PC-9 (cell line): ENCODE measurements at regions not wholly inside any gene's neighbourhood (a gene's known extent, or its start where the extent isn't known, plus 50 kb on each side); places are given as distances from the start of the nearest gene placed in this dataset.
A peak's percentile ranks its signal among the peaks of the same experiment; 100 is the strongest.

Experiments
- BruUV-seq: library from RNA; stranded (reverse); fragments of 400-500 nt; replicated peaks from 2 replicates; lab custom pipeline; 2021; lab: Mats Ljungman, UMichigan
- CTCF ChIA-PET: fragments of 300-600 bp; sonication (Branson Sonifier 250); formaldehyde crosslinking; loops from one replicate; lab custom pipeline; 2022; ENCODE audit warnings: antibody characterized with exemption; lab: Charles Lee
- POLR2A ChIA-PET: fragments of 300-600 bp; sonication (Branson Sonifier 250); formaldehyde crosslinking; loops from one replicate; lab custom pipeline; 2022; ENCODE audit warnings: antibody characterized with exemption; ENCODE audit not compliant: unreplicated experiment; lab: Charles Lee
- DNase-seq, 2 experiments: peaks; one replicate each; pipeline versions ENCODE4 v3.0.0 to v3.0.0-alpha.2; 2015 to 2022; ENCODE audit warnings: mixed read lengths in 1 of 2
- H2AFZ ChIP-seq: fragments of 200-600 bp; sonication (generic); 2 replicates; pipeline ENCODE4 v1.8.1; 2017; ENCODE audit warnings: antibody characterized with exemption
- H3F3A ChIP-seq: fragments of 200-600 bp; sonication (generic); 2 replicates; pipeline ENCODE4 v1.8.1; 2017; ENCODE audit warnings: antibody characterized with exemption, mild to moderate bottlenecking, low read depth; ENCODE audit not compliant: insufficient read depth
- H3K27ac ChIP-seq: fragments of 200-600 bp; sonication (generic); 2 replicates; pipeline ENCODE4 v1.6.1; 2016; ENCODE audit warnings: mixed run types
- H3K27me3 ChIP-seq: fragments of 200-600 bp; sonication (generic); 2 replicates; pipeline ENCODE4 v1.6.1; 2016; ENCODE audit warnings: low read depth, mixed run types; ENCODE audit not compliant: insufficient read depth
- H3K36me3 ChIP-seq: fragments of 200-600 bp; sonication (generic); 2 replicates; pipeline ENCODE4 v1.6.1; 2016; ENCODE audit warnings: low read depth, mixed run types
- H3K4me1 ChIP-seq: fragments of 200-600 bp; sonication (generic); replicated peaks from 2 replicates; pipeline ENCODE4 v1.6.1; 2016; ENCODE audit warnings: mixed run types; ENCODE audit not compliant: insufficient read depth
- H3K4me2 ChIP-seq: fragments of 200-600 bp; sonication (generic); 2 replicates; pipeline ENCODE4 v1.6.1; 2017; ENCODE audit warnings: mixed run types
- H3K4me3 ChIP-seq: fragments of 200-600 bp; sonication (generic); 2 replicates; pipeline ENCODE4 v1.6.1; 2016; ENCODE audit warnings: mixed run types
- H3K79me2 ChIP-seq: fragments of 200-600 bp; sonication (generic); 2 replicates; pipeline ENCODE4 v1.6.1; 2017; ENCODE audit warnings: low read depth, mixed run types
- H3K9me2 ChIP-seq: fragments of 200-600 bp; sonication (generic); 2 replicates; pipeline ENCODE4 v1.8.1; 2017; ENCODE audit warnings: mild to moderate bottlenecking; ENCODE audit not compliant: insufficient read depth
- H3K9me3 ChIP-seq: fragments of 200-600 bp; sonication (generic); 2 replicates; pipeline ENCODE4 v1.8.1; 2016; ENCODE audit warnings: low read depth; ENCODE audit not compliant: insufficient read depth
- H4K20me1 ChIP-seq: fragments of 200-600 bp; sonication (generic); 2 replicates; pipeline ENCODE4 v1.8.1; 2017; ENCODE audit not compliant: insufficient read depth
- CTCF ChIP-seq: fragments of 200-600 bp; sonication (generic); conservative IDR thresholded peaks from 2 replicates; pipeline ENCODE4 v1.6.1; 2017; ENCODE audit warnings: mixed run types, antibody characterized with exemption, mild to moderate bottlenecking, moderate library complexity
- EZH2 ChIP-seq: fragments of 200-600 bp; sonication (generic); IDR thresholded peaks from 2 replicates; pipeline ENCODE4 v1.8.0; 2017; ENCODE audit warnings: antibody characterized with exemption, low read depth
- intact Hi-C: fragments of 100-400 bp; cut with micrococcal nuclease; formaldehyde crosslinking; loops from one replicate; pipeline ENCODE4 v1.10.0; 2022; ENCODE audit not compliant: unreplicated experiment

DNA sequence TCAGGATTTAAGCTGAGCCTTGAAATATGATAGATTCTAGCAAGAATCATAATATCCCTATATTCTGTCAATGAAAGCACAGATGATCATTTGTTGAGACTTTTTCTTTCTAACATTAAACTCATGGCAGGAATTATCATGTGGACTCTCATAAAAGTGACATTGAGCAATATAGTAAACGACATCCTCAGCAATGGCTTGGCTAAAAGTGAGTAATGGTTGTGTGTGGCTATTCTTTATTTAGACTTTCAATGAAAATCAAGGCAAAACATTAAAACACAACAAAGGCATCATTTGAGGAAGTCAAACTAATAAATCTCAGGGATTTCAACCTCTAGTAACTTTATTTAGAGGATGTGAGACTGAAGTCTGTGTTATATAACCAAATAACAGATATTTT, 257.8 kb upstream of the ADGRL4 start:
- Histone ChIP-seq H3F3A (no peaks in the 10 kb centered on the region), H3K9me2 (no peaks in the 10 kb centered on the region), H3K9me3 (no peaks in the 10 kb centered on the region), H3K4me2 (no peak overlapping the region), H3K4me3 (no peak overlapping the region), H2AFZ (no peak overlapping the region), H4K20me1 (no peaks in the 10 kb centered on the region), H3K27me3 (no peaks in the 10 kb centered on the region), H3K79me2 (no peaks in the 10 kb centered on the region), H3K27ac (no peak overlapping the region), H3K4me1 (no peaks in the 10 kb centered on the region), H3K36me3 (no peaks in the 10 kb centered on the region)
- BruUV-seq = no TSS peak
- no peak for TF ChIP-seq EZH2
- no peak for TF ChIP-seq CTCF
- POLR2A ChIA-PET = no interaction called here
- CTCF ChIA-PET = no interaction called here
- intact Hi-C loops = no loop called here
- DNase-seq = no peak

DNA sequence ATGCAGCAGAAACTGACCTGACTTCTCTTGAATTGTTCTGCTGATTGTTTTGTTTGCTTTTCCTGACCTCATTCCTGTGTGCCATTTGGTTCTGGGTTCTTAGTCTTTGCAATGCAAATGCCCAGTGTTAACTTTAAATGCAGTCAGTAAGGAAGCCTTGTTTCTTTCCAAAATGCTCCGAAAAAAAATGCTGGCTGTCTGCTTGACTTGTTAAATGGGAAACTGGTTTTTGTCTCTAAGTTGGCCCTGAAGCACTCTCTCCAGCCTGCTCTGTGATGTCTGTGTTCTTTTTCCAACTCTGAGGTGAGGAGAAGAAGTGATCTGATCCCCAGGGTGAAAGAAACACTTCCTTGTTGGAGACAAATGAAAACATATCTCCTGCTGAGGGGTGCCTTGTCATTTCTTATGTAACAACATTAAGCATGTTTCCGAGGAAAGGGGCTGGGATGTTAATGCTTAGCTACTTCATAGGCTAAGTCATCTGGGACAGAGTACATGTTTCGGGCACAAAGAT, 256.3 kb upstream of the ADGRL4 start:
- Histone ChIP-seq H3K9me2 (no peaks in the 10 kb centered on the region), H3K36me3 (no peaks in the 10 kb centered on the region), H3K79me2 (no peaks in the 10 kb centered on the region), H3K27me3 (no peaks in the 10 kb centered on the region), H3K9me3 (no peaks in the 10 kb centered on the region), H3K27ac (no peak overlapping the region), H3K4me1 (no peaks in the 10 kb centered on the region), H3F3A (no peaks in the 10 kb centered on the region), H3K4me2 (no peak overlapping the region), H2AFZ (peak overlapping the region; percentile 49; the same call in 1 of the 2 replicates), H4K20me1 (no peaks in the 10 kb centered on the region), H3K4me3 (no peak overlapping the region)
- BruUV-seq = no TSS peak
- CTCF ChIA-PET = no interaction called here
- POLR2A ChIA-PET = no interaction called here
- DNase-seq = no peak
- intact Hi-C loops = no loop called here
- TF ChIP-seq CTCF (no peak), EZH2 (no peak)

DNA sequence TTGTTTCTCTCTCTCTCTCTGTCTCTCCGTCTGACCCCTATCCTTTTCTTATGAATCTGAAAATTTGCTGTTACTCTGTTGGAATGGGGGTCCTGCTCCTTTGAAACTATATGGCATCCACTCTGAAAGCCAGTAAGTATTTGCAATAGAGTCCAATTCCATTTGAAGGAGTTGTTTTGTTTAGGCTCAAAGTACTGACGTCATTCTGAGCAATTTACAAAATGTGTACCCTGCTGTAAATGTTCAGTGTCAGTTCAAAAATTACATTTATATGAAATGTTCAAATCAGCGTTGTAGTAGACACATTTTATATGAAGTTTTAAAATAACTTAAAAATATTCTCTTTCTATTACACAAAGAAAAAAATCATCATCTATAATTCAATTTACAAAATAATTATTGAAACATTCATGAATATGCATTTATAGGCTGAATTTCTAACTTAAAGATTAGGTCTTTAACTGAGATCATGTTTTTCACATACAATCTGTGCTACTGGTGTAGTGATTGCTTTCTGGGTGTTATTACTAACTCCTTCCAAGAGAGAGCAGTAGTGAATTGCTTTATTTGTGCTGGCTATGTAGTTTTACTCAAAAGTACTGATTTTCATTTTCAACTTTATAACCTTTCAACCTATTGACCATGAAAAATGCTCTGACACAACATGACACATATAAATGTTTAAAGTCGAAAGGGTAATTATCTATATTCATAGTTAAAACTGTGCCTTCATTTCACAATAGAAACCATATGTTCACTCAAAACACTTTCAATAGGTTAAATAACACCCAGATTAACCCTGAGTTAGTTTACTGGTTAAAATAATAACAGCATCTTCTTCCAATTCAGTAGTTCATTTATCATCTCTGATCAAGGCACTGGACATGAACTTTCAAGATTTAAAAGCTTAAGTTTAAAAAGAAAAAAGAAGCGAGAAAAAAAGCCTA, 253.1 kb upstream of the ADGRL4 start:
- no peak for DNase-seq
- Histone ChIP-seq H3K4me3 (no peak overlapping the region), H3K9me2 (no peaks in the 10 kb centered on the region), H4K20me1 (no peaks in the 10 kb centered on the region), H3K79me2 (no peaks in the 10 kb centered on the region), H3K27me3 (no peaks in the 10 kb centered on the region), H3K9me3 (peaks cover 3% of the 10 kb centered on the region; the same call in 1 of the 2 replicates), H3K4me1 (no peaks in the 10 kb centered on the region), H3F3A (no peaks in the 10 kb centered on the region), H3K36me3 (no peaks in the 10 kb centered on the region), H2AFZ (no peak overlapping the region), H3K4me2 (no peak overlapping the region), H3K27ac (no peak overlapping the region)
- POLR2A ChIA-PET = no interaction called here
- CTCF ChIA-PET = interaction anchor here (0.7 kb wide), 2 partner anchors 84 to 896 kb away, joined by 3 to 15 read pairs; no protein-coding TSS in a partner anchor
- intact Hi-C loops = loop anchor here (2.0 kb wide), 1 partner anchor 93 kb away; no protein-coding TSS in a partner anchor
- BruUV-seq = no TSS peak
- no peak for TF ChIP-seq EZH2
- peak; percentile 75 for TF ChIP-seq CTCF
